Spleen (tissue), 11 donors: ENCODE measurements at regions not wholly inside any gene's neighbourhood (a gene's known extent, or its start where the extent isn't known, plus 50 kb on each side); places are given as distances from the start of the nearest gene placed in this dataset.
A peak's percentile ranks its signal among the peaks of the same experiment; 100 is the strongest.

ENCODE experiments used
- DNase-seq: peaks from one replicate; pipeline ENCODE4 v3.0.0-alpha.2; 2020
- H3K27ac ChIP-seq, 8 donors: fragments of 200-600 bp; sonication (generic) in 7 of 8; 1 replicate in 4 of 8; 2 replicates in 4 of 8; pipeline versions ENCODE4 v1.5.0 to v1.8.0; 2016 to 2021; ENCODE audit warnings: inconsistent platforms in 4 of 8, mild to moderate bottlenecking in 4 of 8, moderate library complexity in 1 of 8
- H3K27me3 ChIP-seq, 7 donors: fragments of 200-600 bp; sonication (generic) in 6 of 7; replicated peaks in 1 of 7; 1 replicate in 4 of 7; 2 replicates in 3 of 7; pipeline versions ENCODE4 v1.5.0 to v1.8.0; 2016 to 2021; ENCODE audit warnings: inconsistent platforms in 3 of 7, mild to moderate bottlenecking in 1 of 7
- H3K36me3 ChIP-seq, 6 donors: fragments of 200-600 bp; sonication (generic) in 5 of 6; 1 replicate in 4 of 6; 2 replicates in 2 of 6; pipeline versions ENCODE4 v1.5.0 to v1.8.0; 2016 to 2021; ENCODE audit warnings: inconsistent platforms in 2 of 6
- H3K4me1 ChIP-seq, 6 donors: fragments of 200-600 bp; sonication (generic) in 5 of 6; 1 replicate in 3 of 6; 2 replicates in 3 of 6; pipeline versions ENCODE4 v1.5.0 to v1.8.0; 2016 to 2021; ENCODE audit warnings: inconsistent platforms in 3 of 6
- H3K4me3 ChIP-seq, 8 donors: fragments of 200-600 bp; sonication (generic) in 7 of 8; 1 replicate in 4 of 8; 2 replicates in 4 of 8; pipeline versions ENCODE4 v1.5.0 to v1.8.0; 2016 to 2021; ENCODE audit warnings: inconsistent platforms in 4 of 8, mild to moderate bottlenecking in 4 of 8, moderate library complexity in 2 of 8
- H3K9me3 ChIP-seq, 8 donors: fragments of 200-600 bp; sonication (generic) in 7 of 8; 1 replicate in 4 of 8; 2 replicates in 4 of 8; pipeline versions ENCODE4 v1.5.0 to v1.8.0; 2016 to 2021; ENCODE audit warnings: inconsistent platforms in 4 of 8
- POLR2A ChIP-seq, 3 donors: fragments of 450-650 bp; IDR thresholded peaks; one replicate each; pipeline ENCODE4 v1.5.1; 2017; ENCODE audit warnings: antibody characterized with exemption in 3 of 3, mild to moderate bottlenecking in 1 of 3
- POLR2AphosphoS5 ChIP-seq, 3 donors: sonication (generic); formaldehyde crosslinking; IDR thresholded peaks; one replicate each; pipeline ENCODE4 v1.5.1; 2017; ENCODE audit warnings: antibody characterized with exemption in 3 of 3
- WGBS, 5 donors: extraction: QIAGEN DNeasy Blood & Tissue Kit in 3 of 5; methylation state at CpG; one replicate each; pipeline versions ENCODE4 v1.1.5 to v1.1.7; 2013 to 2018; 5-methylcytosine and 5-hydroxymethylcytosine counted together
- intact Hi-C: fragments of 100-400 bp; cut with DNase I; formaldehyde crosslinking; loops from one replicate; pipeline ENCODE4 v1.15.0; 2023; ENCODE audit warnings: low total_unique reads
- TF ChIP-seq, protein P1 (sequence below), 11 experiments: fragments of 200-600 bp in 7 of 11; fragments of 450-650 bp in 4 of 11; sonication (generic) in 4 of 11; IDR thresholded peaks in 8 of 11; conservative IDR thresholded peaks in 3 of 11; 1 replicate in 7 of 11; 2 replicates in 4 of 11; pipeline versions ENCODE4 v1.4.0 to v1.8.0; 2016 to 2021; ENCODE audit warnings: antibody characterized with exemption in 11 of 11, inconsistent platforms in 4 of 11, mild to moderate bottlenecking in 1 of 11
- donor health status: healthy with polysubstance abuse.
- donor health status: DM: no; HTN: no; CAD: no; lungs with moderate emphysema.
- donor health status: DM: no; HTN: no; CAD: no.
- donor health status: Bipolar disorder and iron deficiency.
- donor health status: healthy.
- donor health status: DM: no; HTN: no; CAD: no.
- donor health status: DM: yes; HTN: yes; CAD: no.

GRCh38 chr2:181307203-181307991 is 149.8 kb upstream of the ITGA4 start:
- peak; percentile 25 for DNase-seq
- no peaks in the 10 kb centered on the region for H3K36me3 ChIP-seq
- intact Hi-C loops = no loop called here
- WGBS, 5 donors = 52 to 58% (median 57%) methylated on average over 7 of the region's 7 CpGs
- H3K4me1 ChIP-seq = peaks cover 50 to 94% (median 84%) of the 10 kb centered on the region in 6 donors
- H3K4me3 ChIP-seq = no peak overlapping the region
- no peaks in the 10 kb centered on the region for H3K9me3 ChIP-seq
- TF ChIP-seq, protein P1, sequence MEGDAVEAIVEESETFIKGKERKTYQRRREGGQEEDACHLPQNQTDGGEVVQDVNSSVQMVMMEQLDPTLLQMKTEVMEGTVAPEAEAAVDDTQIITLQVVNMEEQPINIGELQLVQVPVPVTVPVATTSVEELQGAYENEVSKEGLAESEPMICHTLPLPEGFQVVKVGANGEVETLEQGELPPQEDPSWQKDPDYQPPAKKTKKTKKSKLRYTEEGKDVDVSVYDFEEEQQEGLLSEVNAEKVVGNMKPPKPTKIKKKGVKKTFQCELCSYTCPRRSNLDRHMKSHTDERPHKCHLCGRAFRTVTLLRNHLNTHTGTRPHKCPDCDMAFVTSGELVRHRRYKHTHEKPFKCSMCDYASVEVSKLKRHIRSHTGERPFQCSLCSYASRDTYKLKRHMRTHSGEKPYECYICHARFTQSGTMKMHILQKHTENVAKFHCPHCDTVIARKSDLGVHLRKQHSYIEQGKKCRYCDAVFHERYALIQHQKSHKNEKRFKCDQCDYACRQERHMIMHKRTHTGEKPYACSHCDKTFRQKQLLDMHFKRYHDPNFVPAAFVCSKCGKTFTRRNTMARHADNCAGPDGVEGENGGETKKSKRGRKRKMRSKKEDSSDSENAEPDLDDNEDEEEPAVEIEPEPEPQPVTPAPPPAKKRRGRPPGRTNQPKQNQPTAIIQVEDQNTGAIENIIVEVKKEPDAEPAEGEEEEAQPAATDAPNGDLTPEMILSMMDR (IDR thresholded peaks at IDR 0.05 in 8 of 11, conservative IDR thresholded peaks at IDR 0.05 in 3 of 11) = no peak
- TF ChIP-seq POLR2A (IDR thresholded peaks at IDR 0.05) = no peak
- TF ChIP-seq POLR2AphosphoS5 (IDR thresholded peaks at IDR 0.05) = no peak
- H3K27me3 ChIP-seq = no peaks in the 10 kb centered on the region
- H3K27ac ChIP-seq = peak overlapping the region; percentile 74 to 93 (median 86)

DNA sequence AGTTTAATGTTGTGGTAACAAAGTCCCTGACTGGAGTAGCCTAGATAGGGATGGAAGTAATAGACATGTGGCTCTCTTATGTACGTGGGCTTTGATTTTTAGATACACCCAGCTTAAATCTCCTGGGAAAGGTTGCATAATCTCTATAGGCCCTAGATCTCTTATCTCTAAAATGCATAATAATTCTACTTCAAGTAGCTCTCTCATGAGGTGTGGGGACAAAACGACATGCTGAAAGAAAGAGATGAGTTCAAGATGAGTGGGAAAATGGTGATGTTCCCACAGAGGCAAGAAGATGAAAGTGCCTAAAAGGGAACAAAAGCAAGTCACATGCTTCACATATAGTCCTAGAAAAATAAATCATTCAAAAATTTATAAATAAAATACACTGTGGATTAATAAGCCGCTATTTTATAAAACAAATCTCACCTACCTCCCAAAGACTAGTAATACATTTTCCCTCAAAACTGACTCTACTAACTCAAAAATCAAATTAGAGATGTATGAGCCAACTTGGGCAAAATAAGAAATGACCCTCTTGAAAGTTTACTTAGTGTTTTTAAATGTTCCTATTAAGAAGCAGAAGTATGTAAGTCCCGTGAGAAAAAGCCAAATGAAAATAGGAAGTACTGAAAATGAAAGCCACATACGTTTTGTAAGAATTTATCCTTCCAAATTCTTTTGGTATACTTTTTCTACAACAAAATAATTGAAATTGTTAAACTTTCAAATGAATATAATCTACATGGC is 148.2 kb upstream of the ITGA4 start:
- TF ChIP-seq, protein P1 (IDR thresholded peaks at IDR 0.05 in 8 of 11, conservative IDR thresholded peaks at IDR 0.05 in 3 of 11) = no peak
- TF ChIP-seq POLR2AphosphoS5 (IDR thresholded peaks at IDR 0.05) = no peak
- no peak for TF ChIP-seq POLR2A (IDR thresholded peaks at IDR 0.05)
- Histone ChIP-seq H3K27me3 (no peaks in the 10 kb centered on the region), H3K4me1 (peaks cover 48 to 100% (median 93%) of the 10 kb centered on the region in 6 donors), H3K4me3 (peak overlapping the region in 5 of 8 donors; percentile 7 to 53 (median 18)), H3K9me3 (no peaks in the 10 kb centered on the region), H3K27ac (peak overlapping the region; percentile 74 to 93 (median 86)), H3K36me3 (no peaks in the 10 kb centered on the region)
- 20 to 37% (median 28%) methylated on average over 5 of the region's 5 CpGs for WGBS, 5 donors
- DNase-seq = no peak
- intact Hi-C loops = no loop called here

DNA sequence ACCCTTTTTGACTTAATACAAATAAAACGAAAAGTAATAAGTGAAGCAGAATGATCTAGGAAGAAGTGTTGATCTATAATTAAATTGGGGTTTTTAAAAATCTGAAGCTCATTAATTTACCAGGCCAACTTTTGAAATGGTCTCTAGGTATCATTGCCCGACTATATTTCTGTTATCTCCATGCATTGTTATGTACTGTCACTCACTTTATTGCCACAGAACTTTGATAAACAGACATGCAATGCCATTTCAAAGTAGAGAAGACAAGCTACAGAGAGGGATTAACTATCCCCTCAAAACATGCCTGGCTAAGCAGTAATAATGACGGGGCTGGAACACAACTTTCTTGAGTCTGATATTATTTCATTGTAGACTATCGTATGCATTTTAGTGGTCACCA is 147.6 kb upstream of the ITGA4 start:
- no peak for DNase-seq
- WGBS, 5 donors = 22 to 34% (median 24%) methylated on average over 4 of the region's 4 CpGs
- Histone ChIP-seq H3K27me3 (no peaks in the 10 kb centered on the region), H3K4me3 (peak overlapping the region in 5 of 8 donors; percentile 7 to 53 (median 18)), H3K9me3 (no peaks in the 10 kb centered on the region), H3K27ac (peak overlapping the region; percentile 74 to 93 (median 86)), H3K4me1 (peaks cover 43 to 100% (median 93%) of the 10 kb centered on the region in 6 donors), H3K36me3 (no peaks in the 10 kb centered on the region)
- intact Hi-C loops = no loop called here
- TF ChIP-seq POLR2AphosphoS5 (IDR thresholded peaks at IDR 0.05) = no peak
- TF ChIP-seq, protein P1 (IDR thresholded peaks at IDR 0.05 in 8 of 11, conservative IDR thresholded peaks at IDR 0.05 in 3 of 11) = no peak
- TF ChIP-seq POLR2A (IDR thresholded peaks at IDR 0.05) = no peak

DNA sequence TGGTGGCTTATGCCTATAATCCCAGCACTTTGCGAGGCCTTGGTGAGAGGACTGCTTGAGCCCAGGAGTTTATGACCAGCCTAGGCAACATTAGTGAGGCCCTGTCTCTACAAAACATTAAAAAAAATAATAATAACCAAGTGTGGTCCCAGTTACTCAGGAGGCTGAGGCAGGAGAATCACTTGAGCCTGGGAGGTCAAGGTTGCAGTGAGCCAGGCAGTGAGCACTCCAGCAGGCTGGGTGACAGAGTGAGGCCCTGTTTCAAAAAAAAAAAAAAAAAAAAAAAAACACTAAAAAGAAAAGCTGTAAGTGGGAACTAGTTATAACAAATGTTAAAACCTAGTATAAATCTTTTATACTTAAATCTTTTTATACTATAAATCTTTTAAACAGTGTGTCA is 146.2 kb upstream of the ITGA4 start:
- 92 to 100% (median 97%) methylated on average over 1 of the region's 1 CpG for WGBS, 5 donors
- Histone ChIP-seq H3K4me1 (peaks cover 35 to 89% (median 80%) of the 10 kb centered on the region in 6 donors), H3K27ac (peak overlapping the region; percentile 48 to 93 (median 86)), H3K27me3 (no peaks in the 10 kb centered on the region), H3K4me3 (no peak overlapping the region), H3K36me3 (no peaks in the 10 kb centered on the region), H3K9me3 (no peaks in the 10 kb centered on the region)
- DNase-seq = peak; percentile 42
- TF ChIP-seq, protein P1 (IDR thresholded peaks at IDR 0.05 in 8 of 11, conservative IDR thresholded peaks at IDR 0.05 in 3 of 11) = no peak
- no peak for TF ChIP-seq POLR2AphosphoS5 (IDR thresholded peaks at IDR 0.05)
- no peak for TF ChIP-seq POLR2A (IDR thresholded peaks at IDR 0.05)
- intact Hi-C loops = no loop called here
